Thymus (tissue), 11 donors: ENCODE measurements at regions not wholly inside any gene's neighbourhood (a gene's known extent, or its start where the extent isn't known, plus 50 kb on each side); places are given as distances from the start of the nearest gene placed in this dataset.
A peak's percentile ranks its signal among the peaks of the same experiment; 100 is the strongest.

Source experiments
- DNase-seq, 9 donors: peaks; one replicate each; pipeline ENCODE4 v3.0.0-alpha.2; 2013; ENCODE audit warnings: low spot score in 9 of 9, low read depth in 6 of 9, missing footprints in 1 of 9
- H3K27ac ChIP-seq, 2 donors: one replicate each; pipeline ENCODE4 v1.5.1; 2013; ENCODE audit warnings: control low read depth in 1 of 2, low read depth in 1 of 2, low read length in 1 of 2, mild to moderate bottlenecking in 1 of 2, moderate library complexity in 1 of 2
- H3K27me3 ChIP-seq, 2 donors: one replicate each; pipeline ENCODE4 v1.5.1; 2013; ENCODE audit warnings: low read length in 1 of 2; ENCODE audit not compliant: control insufficient read depth in 2 of 2, insufficient read depth in 1 of 2
- H3K36me3 ChIP-seq, 2 donors: one replicate each; pipeline ENCODE4 v1.5.1; 2013; ENCODE audit warnings: low read length in 1 of 2, mild to moderate bottlenecking in 1 of 2, moderate library complexity in 1 of 2; ENCODE audit not compliant: control insufficient read depth in 2 of 2, insufficient read depth in 2 of 2
- H3K4me1 ChIP-seq, 2 donors: one replicate each; pipeline ENCODE4 v1.5.1; 2013; ENCODE audit warnings: low read length in 2 of 2; ENCODE audit not compliant: control insufficient read depth in 2 of 2, insufficient read depth in 2 of 2
- H3K4me3 ChIP-seq, 2 donors: one replicate each; pipeline ENCODE4 v1.5.1; 2013; ENCODE audit warnings: low read length in 2 of 2, control low read depth in 1 of 2, mild to moderate bottlenecking in 1 of 2
- H3K9me3 ChIP-seq, 2 donors: one replicate each; pipeline ENCODE4 v1.5.1; 2013; ENCODE audit warnings: low read length in 1 of 2, mild to moderate bottlenecking in 1 of 2; ENCODE audit not compliant: control insufficient read depth in 2 of 2, insufficient read depth in 1 of 2
- WGBS: extraction: QIAGEN DNeasy Blood & Tissue Kit; methylation state at CpG from one replicate; pipeline ENCODE4 v1.1.7; 2013; 5-methylcytosine and 5-hydroxymethylcytosine counted together
- donor health status: healthy.

- Histone ChIP-seq H3K4me3 (no peak overlapping the region), H3K4me1 (no peaks in the 10 kb centered on the region), H3K27me3 (no peaks in the 10 kb centered on the region), H3K36me3 (no peaks in the 10 kb centered on the region), H3K9me3 (no peaks in the 10 kb centered on the region), H3K27ac (no peak overlapping the region)
- WGBS, result 96% methylated on average over 22 of the region's 22 CpGs
- DNase-seq, result no peak
Measured at GRCh38 chr20:50435397-50436051, 74.7 kb upstream of the PTPN1 start.

- H3K4me1 ChIP-seq, result no peaks in the 10 kb centered on the region
- no peak for DNase-seq
- H3K4me3 ChIP-seq, result no peak overlapping the region
- 98% methylated on average over 6 of the region's 6 CpGs for WGBS
- H3K9me3 ChIP-seq, result no peaks in the 10 kb centered on the region
- H3K27me3 ChIP-seq, result no peaks in the 10 kb centered on the region
- H3K27ac ChIP-seq, result no peak overlapping the region
- no peaks in the 10 kb centered on the region for H3K36me3 ChIP-seq
Measured at GRCh38 chr20:50436052-50436656, 74.0 kb upstream of the PTPN1 start.

GRCh38 chr20:50436696-50437095 lies 73.5 kb upstream of the PTPN1 start:
- Histone ChIP-seq H3K4me3 (no peak overlapping the region), H3K4me1 (no peaks in the 10 kb centered on the region), H3K27me3 (no peaks in the 10 kb centered on the region), H3K36me3 (no peaks in the 10 kb centered on the region), H3K9me3 (no peaks in the 10 kb centered on the region), H3K27ac (peak overlapping the region in 1 of 2 donors; percentile 31)
- 90% methylated on average over 8 of the region's 8 CpGs for WGBS
- no peak for DNase-seq

DNA sequence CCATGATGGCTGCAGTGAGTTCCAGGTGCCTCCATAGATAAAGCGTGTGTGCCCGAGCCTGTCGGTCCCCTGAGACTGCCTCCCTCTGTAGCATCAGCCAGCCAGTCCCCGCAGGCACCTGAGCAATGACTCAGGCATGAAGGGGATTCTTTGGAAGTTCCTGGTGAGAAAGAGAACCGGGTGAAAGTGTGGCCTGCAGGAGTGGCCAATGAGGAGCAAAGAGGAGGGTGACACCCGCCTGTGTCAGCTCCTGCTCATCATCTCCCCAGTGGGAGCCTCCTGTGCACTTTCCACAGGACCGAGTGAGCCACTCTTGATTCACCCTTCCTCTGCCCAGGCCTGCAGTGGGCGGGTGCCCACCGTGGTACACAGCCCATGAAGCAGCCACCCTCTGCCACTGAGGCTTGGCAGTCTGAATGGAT lies 71.2 kb upstream of the PTPN1 start:
- WGBS, result 93% methylated on average over 9 of the region's 9 CpGs
- H3K36me3 ChIP-seq, result no peaks in the 10 kb centered on the region
- H3K27me3 ChIP-seq, result no peaks in the 10 kb centered on the region
- H3K27ac ChIP-seq, result no peak overlapping the region
- no peaks in the 10 kb centered on the region for H3K4me1 ChIP-seq
- no peaks in the 10 kb centered on the region for H3K9me3 ChIP-seq
- H3K4me3 ChIP-seq, result no peak overlapping the region
- no peak for DNase-seq

DNA sequence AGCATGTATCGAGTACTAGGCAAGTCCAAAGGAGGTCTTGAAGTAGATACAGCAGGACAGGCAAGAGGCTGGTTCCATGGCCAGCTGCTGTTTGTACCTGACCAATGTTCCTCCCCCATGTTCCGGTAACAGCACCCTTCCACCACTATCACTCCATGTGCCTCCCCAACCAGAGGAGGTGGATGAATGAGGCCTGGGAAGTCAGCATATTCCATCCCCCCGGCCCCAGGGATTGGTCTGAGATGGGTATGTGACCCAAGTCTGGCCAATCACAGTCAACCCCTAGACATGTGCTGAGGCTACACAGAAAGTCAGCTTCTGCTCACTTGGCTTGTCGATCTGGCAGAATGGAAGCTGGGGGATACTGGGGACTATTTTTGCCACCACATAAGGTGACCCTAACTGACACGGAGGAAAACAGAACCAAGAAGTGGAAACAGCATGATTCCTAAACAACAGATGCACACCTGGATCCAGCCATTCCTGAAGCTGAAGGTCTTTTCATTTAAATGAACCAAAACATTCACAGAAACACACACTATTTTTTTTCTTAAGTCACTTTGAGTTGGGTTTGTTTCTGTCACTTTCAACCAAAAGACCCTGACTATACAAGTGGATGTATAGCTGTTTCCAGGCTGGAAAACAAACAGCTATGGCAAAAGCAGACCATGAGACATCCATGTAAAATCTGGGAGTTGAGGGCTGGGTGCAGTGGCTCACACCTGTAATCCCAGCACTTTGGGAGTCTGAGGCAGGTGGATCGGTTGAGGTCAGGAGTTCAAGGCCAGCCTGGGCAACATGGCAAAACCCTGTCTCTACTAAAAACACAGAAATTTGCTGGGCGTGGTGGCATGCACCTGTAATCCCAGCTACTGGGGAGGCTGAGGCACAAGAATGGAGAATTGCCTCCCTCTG lies 70.4 kb upstream of the PTPN1 start:
- Histone ChIP-seq H3K9me3 (no peaks in the 10 kb centered on the region), H3K27ac (no peak overlapping the region), H3K4me3 (no peak overlapping the region), H3K4me1 (no peaks in the 10 kb centered on the region), H3K27me3 (no peaks in the 10 kb centered on the region), H3K36me3 (no peaks in the 10 kb centered on the region)
- no peak for DNase-seq
- 98% methylated on average over 7 of the region's 7 CpGs for WGBS

GRCh38 chr20:50442512-50442911 lies 67.7 kb upstream of the PTPN1 start:
- H3K36me3 ChIP-seq, result no peaks in the 10 kb centered on the region
- no peak for DNase-seq
- no peak overlapping the region for H3K4me3 ChIP-seq
- 94% methylated on average over 4 of the region's 4 CpGs for WGBS
- H3K27ac ChIP-seq, result no peak overlapping the region
- H3K9me3 ChIP-seq, result no peaks in the 10 kb centered on the region
- H3K27me3 ChIP-seq, result no peaks in the 10 kb centered on the region
- no peaks in the 10 kb centered on the region for H3K4me1 ChIP-seq

DNA sequence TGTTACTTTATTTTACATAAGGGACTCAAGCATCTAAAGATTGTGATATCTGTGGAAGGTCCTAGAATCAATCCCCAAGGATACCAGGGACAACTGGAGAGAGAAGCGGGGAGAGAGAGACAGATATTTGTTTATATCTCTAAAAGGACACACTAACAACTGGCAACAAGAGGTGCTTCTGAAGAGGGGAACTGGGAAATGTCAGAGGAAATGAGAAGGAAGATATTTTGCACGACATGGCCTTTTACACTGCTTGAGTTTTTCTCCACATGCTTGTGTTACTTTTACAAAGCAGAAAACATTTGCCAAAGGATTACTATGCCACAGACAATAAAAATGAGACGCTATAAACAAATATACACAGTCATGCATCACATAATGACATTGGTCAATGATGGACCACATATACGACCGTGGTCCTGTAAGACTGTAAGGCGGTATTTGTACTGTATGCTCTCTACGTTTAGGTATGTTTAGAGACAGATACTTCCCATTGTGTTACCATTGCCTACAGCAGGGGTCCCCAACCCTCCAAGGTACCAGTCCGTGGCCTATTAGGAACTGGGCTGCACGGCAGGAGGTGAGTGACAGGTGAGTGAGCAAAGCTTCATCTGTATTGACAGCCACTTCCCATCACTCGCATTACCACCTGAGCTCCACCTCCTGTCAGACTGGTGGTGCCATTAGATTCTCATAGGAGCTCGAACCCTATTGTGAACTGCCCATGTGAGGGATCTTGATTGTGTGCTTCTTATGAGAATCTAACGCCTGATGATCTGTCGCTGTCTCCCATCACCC lies 64.6 kb upstream of the PTPN1 start:
- Histone ChIP-seq H3K27me3 (peaks cover 0 to 10% of the 10 kb centered on the region in 2 donors), H3K27ac (no peak overlapping the region), H3K36me3 (no peaks in the 10 kb centered on the region), H3K9me3 (no peaks in the 10 kb centered on the region), H3K4me3 (no peak overlapping the region), H3K4me1 (peaks cover under 1 to 7% of the 10 kb centered on the region in 2 donors)
- no peak for DNase-seq
- 94% methylated on average over 13 of the region's 13 CpGs for WGBS

GRCh38 chr20:50446351-50447101 lies 63.7 kb upstream of the PTPN1 start:
- H3K27ac ChIP-seq, result no peak overlapping the region

More at GRCh38 chr20:50446351-50447101, 63.7 kb upstream of the PTPN1 start:
- DNase-seq, result no peak
- Histone ChIP-seq H3K9me3 (no peaks in the 10 kb centered on the region), H3K36me3 (no peaks in the 10 kb centered on the region), H3K27me3 (peaks cover 0 to 14% of the 10 kb centered on the region in 2 donors), H3K4me1 (peaks cover 8 to 16% of the 10 kb centered on the region in 2 donors), H3K4me3 (no peak overlapping the region)
- 92% methylated on average over 16 of the region's 16 CpGs for WGBS
